GM18909 (cell line): ENCODE measurements at regions not wholly inside any gene's neighbourhood (a gene's known extent, or its start where the extent isn't known, plus 50 kb on each side); places are given as distances from the start of the nearest gene placed in this dataset.
"Not testable (repeated sequence)": the region's sequence is repeated elsewhere in the genome, so short reads cannot be mapped to it uniquely, and the experiment has no call there.

Experiments used
- ATAC-seq: cut with Tn5 transposase; IDR thresholded peaks from one replicate; pipeline ENCODE4 v1.9.1; 2021; ENCODE audit warnings: mild to moderate bottlenecking; ENCODE audit not compliant: unreplicated experiment, poor library complexity

DNA sequence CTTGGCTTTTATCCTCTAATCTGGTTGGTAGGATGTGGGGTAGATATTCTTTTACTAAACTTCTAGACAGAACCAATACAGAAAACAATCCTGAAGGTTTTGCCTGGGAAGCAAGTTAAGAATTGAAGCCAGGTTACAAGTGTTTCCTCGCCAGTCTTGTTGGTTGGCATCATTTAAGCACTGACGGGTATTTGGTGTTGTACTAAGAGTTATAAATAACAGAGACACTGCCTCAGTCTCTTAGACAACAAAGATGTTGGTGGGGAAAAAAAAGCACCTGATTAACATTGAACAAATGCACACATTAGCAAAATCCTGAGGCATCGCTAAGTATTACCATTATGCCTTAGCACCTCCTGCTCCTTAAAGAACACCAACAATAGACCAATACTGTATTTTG lies 272.2 kb downstream of the BRINP2 start:
- ATAC-seq = no peak

- no peak for ATAC-seq
These were observed 271.8 kb downstream of the BRINP2 start for GRCh38 chr1:177442584-177442983.

DNA sequence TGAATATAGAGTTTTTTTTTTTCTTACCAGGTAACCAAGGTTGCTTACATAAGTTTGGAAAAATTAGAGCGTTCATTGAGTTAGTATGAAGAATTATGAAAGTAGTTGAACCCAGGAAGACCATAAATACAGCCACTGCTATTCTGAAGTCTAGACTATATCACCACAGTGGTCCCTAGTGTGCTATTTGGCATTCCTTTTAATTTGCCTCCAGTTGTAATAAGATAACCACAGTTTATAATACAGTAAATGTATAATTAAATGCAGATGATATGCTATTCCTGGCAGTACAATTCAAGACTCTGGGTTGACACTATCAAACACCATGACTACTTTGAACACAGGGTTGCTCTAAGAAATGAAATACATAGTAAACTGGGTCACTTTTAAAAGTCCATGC lies 270.5 kb downstream of the BRINP2 start:
- no peak for ATAC-seq

GRCh38 chr1:177440821-177441220 lies 270.1 kb downstream of the BRINP2 start:
- ATAC-seq = no peak

- ATAC-seq = no peak
These were observed 268.5 kb downstream of the BRINP2 start for GRCh38 chr1:177439301-177439700.

DNA sequence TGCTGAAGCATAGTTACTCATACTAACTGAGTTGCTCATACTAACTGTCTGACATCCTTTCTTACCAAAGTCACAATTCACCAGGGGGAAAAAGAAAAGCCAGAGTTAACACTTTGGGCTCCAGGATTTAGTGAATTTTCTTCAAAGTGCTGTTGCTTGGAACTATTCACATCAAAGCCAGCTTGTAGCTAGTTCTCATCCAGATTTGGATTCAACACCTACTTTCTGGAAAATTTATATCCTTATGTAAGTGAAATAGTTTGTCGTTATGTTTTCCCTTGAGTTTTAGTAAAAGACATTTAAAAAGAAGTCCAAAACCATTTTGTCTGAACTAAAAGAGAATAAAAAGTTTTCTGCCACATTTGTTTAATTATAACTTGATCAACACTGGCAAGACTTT lies 264.6 kb downstream of the BRINP2 start:
- ATAC-seq = no peak

- ATAC-seq = no peak
These were observed 262.1 kb downstream of the BRINP2 start for GRCh38 chr1:177432897-177433296.

GRCh38 chr1:177431123-177431522 lies 260.4 kb downstream of the BRINP2 start:
- no peak for ATAC-seq

- ATAC-seq = no peak
These were observed 258.5 kb downstream of the BRINP2 start for GRCh38 chr1:177429234-177429633.

DNA sequence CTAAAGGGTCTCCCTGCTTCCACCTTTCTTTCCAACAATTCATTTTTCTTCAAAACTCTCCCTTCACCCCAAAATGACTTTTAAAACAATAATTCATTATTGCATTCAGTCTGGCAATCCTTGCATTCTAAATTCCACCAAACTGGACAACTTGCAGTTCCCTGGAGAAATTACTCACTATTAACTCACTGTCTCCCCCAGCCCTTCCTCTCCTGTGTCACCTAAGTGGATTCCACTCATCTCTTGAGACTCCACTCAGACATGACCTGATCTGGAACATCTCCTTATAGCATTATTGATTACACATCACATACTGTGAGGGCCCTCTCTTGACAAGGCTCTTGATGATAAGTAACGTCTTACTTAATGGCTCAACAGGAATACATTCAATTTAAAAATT lies 257.1 kb downstream of the BRINP2 start:
- ATAC-seq = no peak

- no peak for ATAC-seq
These were observed 255.7 kb downstream of the BRINP2 start for GRCh38 chr1:177426497-177426896.

DNA sequence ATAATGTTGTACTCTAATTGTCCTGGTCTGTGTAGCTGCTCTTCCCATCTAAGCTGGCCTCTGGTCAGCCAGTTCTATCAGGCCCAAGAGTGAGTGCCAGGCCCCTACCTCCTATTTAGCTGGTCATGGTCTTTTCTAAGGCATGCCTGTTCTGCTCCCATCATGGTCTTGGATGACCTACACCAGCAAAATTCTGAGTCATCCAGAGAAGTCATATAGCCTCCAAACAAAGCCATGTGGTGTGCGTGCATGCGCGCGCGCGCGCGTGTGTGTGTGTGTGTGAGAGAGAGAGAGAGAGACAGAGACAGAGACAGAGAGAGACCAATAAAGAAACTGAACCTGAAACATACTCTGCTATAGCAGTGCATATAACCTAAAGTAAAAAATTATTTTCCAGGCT lies 254.4 kb downstream of the BRINP2 start:
- no peak for ATAC-seq

DNA sequence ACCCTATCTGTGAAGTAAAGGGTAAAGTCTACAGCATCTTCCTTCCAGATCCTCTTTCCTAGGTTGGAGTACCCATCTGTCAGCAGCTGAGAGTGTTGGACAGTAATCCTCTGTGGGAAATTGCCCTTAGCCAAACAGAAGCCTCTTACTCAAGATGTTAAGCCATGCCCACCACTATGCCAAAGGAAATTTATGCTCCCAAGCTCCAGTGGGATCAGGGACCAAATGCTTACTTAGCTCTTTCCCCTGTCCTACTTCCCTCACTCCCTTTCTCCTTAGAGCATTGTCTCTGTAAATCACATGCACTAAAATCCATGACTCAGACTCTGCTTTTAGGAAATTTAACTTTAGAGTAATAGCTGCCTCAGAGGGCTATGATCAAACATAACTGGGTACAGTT lies 254.0 kb downstream of the BRINP2 start:
- ATAC-seq = no peak

GRCh38 chr1:177423090-177423489 lies 252.3 kb downstream of the BRINP2 start:
- no peak for ATAC-seq

DNA sequence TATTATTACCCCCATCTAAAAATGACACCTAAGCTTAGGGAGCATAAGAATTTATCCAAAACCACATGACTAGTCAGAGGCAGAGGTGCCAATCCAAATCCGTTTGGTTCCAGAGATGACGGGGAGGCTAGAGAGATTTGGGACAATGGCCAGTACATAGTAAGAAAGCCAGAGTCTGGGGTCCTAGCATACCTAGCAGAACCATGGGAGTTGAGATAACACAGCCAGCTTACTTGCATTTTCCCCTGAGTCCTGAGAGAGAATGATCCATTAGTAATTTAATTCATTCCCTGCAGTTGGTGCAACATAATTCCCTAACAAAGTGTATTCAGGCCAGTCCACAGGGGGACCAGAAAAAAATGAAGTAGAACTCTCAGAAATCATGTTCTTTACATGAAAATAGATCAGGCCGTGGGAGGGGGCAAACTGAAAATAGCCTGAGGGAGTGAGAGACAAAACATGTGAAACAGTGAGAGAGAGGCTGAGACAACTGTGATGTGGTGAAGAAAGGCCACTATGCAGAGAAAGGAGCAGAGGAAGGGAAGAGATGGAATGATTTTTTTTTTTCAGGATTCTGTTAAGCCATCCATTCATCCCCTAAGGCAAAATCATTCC lies 243.3 kb downstream of the BRINP2 start:
- no peak for ATAC-seq

DNA sequence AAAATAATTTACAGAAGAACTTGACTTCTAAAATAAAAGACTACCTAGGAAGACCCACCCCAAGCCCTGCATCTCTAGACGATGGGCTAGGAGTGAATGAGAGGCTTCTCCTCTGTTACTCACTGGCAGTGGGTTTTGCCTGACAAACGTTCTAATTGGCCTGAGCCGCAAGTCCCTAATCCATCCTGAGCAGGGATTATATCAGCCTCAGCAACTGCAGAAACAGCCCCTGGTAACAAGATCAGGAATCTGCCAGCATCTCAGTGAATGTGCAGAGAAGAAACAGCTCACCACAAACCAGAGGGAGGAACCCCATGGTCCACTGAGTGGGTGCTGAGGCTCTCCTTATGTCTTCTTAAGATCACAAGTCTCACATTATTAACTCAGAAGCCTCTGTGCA lies 240.6 kb downstream of the BRINP2 start:
- no peak for ATAC-seq

GRCh38 chr1:177410179-177410766 lies 239.5 kb downstream of the BRINP2 start:
- no peak for ATAC-seq

DNA sequence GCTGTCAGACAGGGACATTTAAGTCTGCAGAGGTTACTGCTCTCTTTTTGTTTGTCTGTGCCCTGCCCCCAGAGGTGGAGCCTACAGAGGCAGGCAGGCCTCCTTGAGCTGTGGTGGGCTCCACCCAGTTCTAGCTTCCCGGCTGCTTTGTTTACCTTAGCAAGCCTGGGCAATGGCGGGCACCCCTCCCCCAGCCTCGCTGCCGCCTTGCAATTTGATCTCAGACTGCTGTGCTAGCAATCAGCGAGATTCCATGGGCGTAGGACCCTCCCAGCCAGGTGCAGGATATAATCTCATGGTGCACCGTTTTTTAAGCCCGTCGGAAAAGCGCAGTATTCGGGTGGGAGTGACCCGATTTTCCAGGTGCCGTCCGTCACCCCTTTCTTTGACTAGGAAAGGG lies 235.6 kb downstream of the BRINP2 start:
- ATAC-seq = not testable (repeated sequence)

GRCh38 chr1:177392336-177392735 lies 221.6 kb downstream of the BRINP2 start:
- ATAC-seq = no peak

- no peak for ATAC-seq
These were observed 215.3 kb downstream of the BRINP2 start for GRCh38 chr1:177385760-177386698.

- no peak for ATAC-seq
These were observed 213.7 kb downstream of the BRINP2 start for GRCh38 chr1:177384461-177384860.
